NCI-H345 treated with DMSO at 0.1 percent for 48 hours (cell line): ENCODE measurements at regions not wholly inside any gene's neighbourhood (a gene's known extent, or its start where the extent isn't known, plus 50 kb on each side); places are given as distances from the start of the nearest gene placed in this dataset.
"Not testable (repeated sequence)": the region's sequence is repeated elsewhere in the genome, so short reads cannot be mapped to it uniquely, and the experiment has no call there.

Source experiments
- DNase-seq: peaks from one replicate; lab custom pipeline; 2025; ENCODE audit not compliant: unreplicated experiment; lab: John Stamatoyannopoulos, UW

GRCh38 chr9:30010691-30011090 is 2373.8 kb upstream of the ACO1 start:
- no peak for DNase-seq

GRCh38 chr9:30012622-30013021 is 2371.8 kb upstream of the ACO1 start:
- DNase-seq = no peak

GRCh38 chr9:30015073-30015472 is 2369.4 kb upstream of the ACO1 start:
- DNase-seq = no peak

GRCh38 chr9:30020161-30020560 is 2364.3 kb upstream of the ACO1 start:
- DNase-seq = no peak

GRCh38 chr9:30035761-30036160 is 2348.7 kb upstream of the ACO1 start:
- DNase-seq = no peak

GRCh38 chr9:30036558-30036957 is 2347.9 kb upstream of the ACO1 start:
- no peak for DNase-seq

- no peak for DNase-seq
Observed at GRCh38 chr9:30039712-30040111, 2344.7 kb upstream of the ACO1 start.

- no peak for DNase-seq
Observed at GRCh38 chr9:30048396-30048795, 2336.0 kb upstream of the ACO1 start.

- no peak for DNase-seq
Observed at GRCh38 chr9:30058463-30058862, 2326.0 kb upstream of the ACO1 start.

GRCh38 chr9:30060976-30061375 is 2323.5 kb upstream of the ACO1 start:
- DNase-seq = no peak

GRCh38 chr9:30065888-30066287 is 2318.6 kb upstream of the ACO1 start:
- DNase-seq = no peak

- DNase-seq = not testable (repeated sequence)
Observed at GRCh38 chr9:30069236-30069635, 2315.2 kb upstream of the ACO1 start.

GRCh38 chr9:30075022-30075421 is 2309.4 kb upstream of the ACO1 start:
- DNase-seq = no peak

- DNase-seq = no peak
Observed at GRCh38 chr9:30075451-30076199, 2308.8 kb upstream of the ACO1 start.

GRCh38 chr9:30078195-30078594 is 2306.2 kb upstream of the ACO1 start:
- no peak for DNase-seq

- DNase-seq = no peak
Observed at GRCh38 chr9:30089428-30089827, 2295.0 kb upstream of the ACO1 start.

- no peak for DNase-seq
Observed at GRCh38 chr9:30103647-30104394, 2280.6 kb upstream of the ACO1 start.

- not testable (repeated sequence) for DNase-seq
Observed at GRCh38 chr9:30107134-30107533, 2277.3 kb upstream of the ACO1 start.

- no peak for DNase-seq
Observed at GRCh38 chr9:30116673-30117217, 2267.7 kb upstream of the ACO1 start.

GRCh38 chr9:30120666-30121065 is 2263.8 kb upstream of the ACO1 start:
- DNase-seq = no peak

- DNase-seq = no peak
Observed at GRCh38 chr9:30121611-30122010, 2262.8 kb upstream of the ACO1 start.

GRCh38 chr9:30125881-30126280 is 2258.6 kb upstream of the ACO1 start:
- DNase-seq = no peak
